ENCODE measurements at regions not wholly inside any gene's neighbourhood (a gene's known extent, or its start where the extent isn't known, plus 50 kb on each side); places are given as distances from the start of the nearest gene placed in this dataset.

- TF ChIP-seq YY1 (IDR thresholded peaks at IDR 0.05; ENCODE audit: insufficient read depth, insufficient replicate concordance, low read depth, low read length), result peak; percentile 25
- no peak for TF ChIP-seq ZNF484 (CRISPR knock-in tag; IDR thresholded peaks at IDR 0.05; ENCODE audit: borderline replicate concordance, low read depth)
- no peak for TF ChIP-seq ZSCAN12 (CRISPR knock-in tag; IDR thresholded peaks at IDR 0.05)
- no peak for TF ChIP-seq NFE2L1 (CRISPR knock-in tag; IDR thresholded peaks at IDR 0.05; ENCODE audit: borderline replicate concordance)
- TF ChIP-seq ZNF780A (CRISPR knock-in tag; IDR thresholded peaks at IDR 0.05), result no peak
- no peak; the same call in 1 of the 2 replicates for TF ChIP-seq MLX (CRISPR knock-in tag; IDR thresholded peaks at IDR 0.05)
- TF ChIP-seq ZNF235 (CRISPR knock-in tag; IDR thresholded peaks at IDR 0.05; ENCODE audit: borderline replicate concordance), result no peak
- no peak for TF ChIP-seq ZNF275 (CRISPR knock-in tag; IDR thresholded peaks at IDR 0.05; ENCODE audit: borderline replicate concordance)
- no peak for TF ChIP-seq ZNF747 (CRISPR knock-in tag; IDR thresholded peaks at IDR 0.05; ENCODE audit: borderline replicate concordance)
- TF ChIP-seq XRCC5 (optimal IDR thresholded peaks at IDR 0.05; ENCODE audit: low read length), result peak; percentile 38
- no peak for TF ChIP-seq ZNF274 (CRISPR knock-in tag; IDR thresholded peaks at IDR 0.05)
- TF ChIP-seq DMAP1 (CRISPR knock-in tag; IDR thresholded peaks at IDR 0.05), result no peak
- no peak for TF ChIP-seq ZNF503 (CRISPR knock-in tag; IDR thresholded peaks at IDR 0.05)
- TF ChIP-seq DR1 (CRISPR knock-in tag; IDR thresholded peaks at IDR 0.05), result no peak
- no peak for TF ChIP-seq ERF (CRISPR knock-in tag; IDR thresholded peaks at IDR 0.05)
- TF ChIP-seq PRDM4 (CRISPR knock-in tag; IDR thresholded peaks at IDR 0.05; ENCODE audit: borderline replicate concordance), result no peak
- TF ChIP-seq TAF1 (CRISPR knock-in tag; IDR thresholded peaks at IDR 0.05), result no peak
- no peak for TF ChIP-seq JDP2 (CRISPR knock-in tag; IDR thresholded peaks at IDR 0.05; ENCODE audit: borderline replicate concordance)
- TF ChIP-seq ZNF605 (CRISPR knock-in tag; IDR thresholded peaks at IDR 0.05), result no peak; the same call in 1 of the 2 replicates
- no peak for TF ChIP-seq ZNF615 (CRISPR knock-in tag; IDR thresholded peaks at IDR 0.05; ENCODE audit: borderline replicate concordance)
- TF ChIP-seq KDM5A (IDR thresholded peaks at IDR 0.05; ENCODE audit: borderline replicate concordance, low read length), result no peak
- no peak for TF ChIP-seq PBX3 (CRISPR knock-in tag; IDR thresholded peaks at IDR 0.05; ENCODE audit: borderline replicate concordance)
- no peak for TF ChIP-seq MLLT10 (CRISPR knock-in tag; IDR thresholded peaks at IDR 0.05)
- TF ChIP-seq GTF2F1 (IDR thresholded peaks at IDR 0.05; ENCODE audit: low read length), result no peak
Measured at GRCh38 chr14:103186909-103187586, 63.8 kb downstream of the TNFAIP2 start (continued).

Measured in HepG2 (cell line).